Testis (tissue), 2 donors: ENCODE measurements at regions not wholly inside any gene's neighbourhood (a gene's known extent, or its start where the extent isn't known, plus 50 kb on each side); places are given as distances from the start of the nearest gene placed in this dataset.
"Not testable (repeated sequence)": the region's sequence is repeated elsewhere in the genome, so short reads cannot be mapped to it uniquely, and the experiment has no call there.

Experiments used
- DNase-seq: peaks from one replicate; pipeline ENCODE4 v3.0.0-alpha.2; 2019
- H3K27ac ChIP-seq, 2 donors: fragments of 200-600 bp; sonication (generic); one replicate each; pipeline ENCODE4 v1.5.1; 2019
- H3K27me3 ChIP-seq: fragments of 200-600 bp; sonication (generic); one replicate; pipeline ENCODE4 v1.5.1; 2019
- H3K36me3 ChIP-seq: fragments of 200-600 bp; sonication (generic); one replicate; pipeline ENCODE4 v1.5.1; 2017; ENCODE audit warnings: low read depth; ENCODE audit errors: missing control alignments
- H3K4me1 ChIP-seq: fragments of 200-600 bp; sonication (generic); one replicate; pipeline ENCODE4 v1.5.1; 2019
- H3K4me3 ChIP-seq, 2 donors: fragments of 200-600 bp; sonication (generic); one replicate each; pipeline ENCODE4 v1.5.1; 2017 to 2019
- H3K9me3 ChIP-seq: fragments of 200-600 bp; sonication (generic); one replicate; pipeline ENCODE4 v1.5.1; 2017
- POLR2A ChIP-seq: fragments of 450-650 bp; IDR thresholded peaks from one replicate; pipeline ENCODE4 v1.6.1; 2017; ENCODE audit warnings: antibody characterized with exemption, mild to moderate bottlenecking, moderate library complexity
- WGBS, 2 donors: methylation state at CpG; one replicate each; pipeline ENCODE4 v1.1.5; 2018; 5-methylcytosine and 5-hydroxymethylcytosine counted together
- intact Hi-C: fragments of 100-400 bp; cut with DNase I; formaldehyde crosslinking; loops from one replicate; pipeline ENCODE4 v1.15.1; 2023; ENCODE audit warnings: low total_unique reads
- TF ChIP-seq, protein P1 (sequence below), 3 experiments: fragments of 450-650 bp in 2 of 3; fragments of 200-600 bp in 1 of 3; sonication (generic) in 1 of 3; IDR thresholded peaks; one replicate each; pipeline ENCODE4 v1.5.1; 2016 to 2019; ENCODE audit warnings: antibody characterized with exemption in 3 of 3, mild to moderate bottlenecking in 2 of 3, moderate library complexity in 1 of 3

DNA sequence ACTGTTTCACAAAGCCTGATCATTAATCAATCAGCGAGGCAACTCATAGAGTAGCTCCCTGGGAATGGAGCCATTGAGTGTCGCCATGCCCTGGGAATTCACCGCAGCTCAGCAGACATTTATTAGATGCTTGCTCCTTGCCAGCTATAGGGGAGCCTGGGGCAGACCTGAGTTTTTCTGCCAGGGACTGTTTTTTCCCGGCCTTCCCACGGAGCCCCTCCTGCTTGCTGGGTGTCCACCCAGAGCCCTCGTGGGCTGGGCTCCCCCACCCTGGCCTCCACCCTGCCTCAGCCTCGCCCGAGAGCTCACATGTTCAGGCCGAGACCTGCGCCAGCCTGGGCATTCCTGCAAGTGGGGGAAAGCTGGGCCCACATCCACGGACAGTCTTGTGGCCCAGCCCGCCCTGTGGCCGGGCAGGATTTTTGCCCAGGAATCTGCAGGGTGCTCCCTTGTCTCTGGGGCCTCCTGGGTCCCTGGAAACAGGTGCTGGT is 64.9 kb downstream of the SMIM38 start:
- DNase-seq = peak; percentile 7
- WGBS, 2 donors = 93 to 97% methylated on average over 13 of the region's 13 CpGs
- Histone ChIP-seq H3K4me1 (no peaks in the 10 kb centered on the region), H3K4me3 (no peak overlapping the region), H3K36me3 (no peaks in the 10 kb centered on the region), H3K9me3 (no peaks in the 10 kb centered on the region), H3K27me3 (no peaks in the 10 kb centered on the region), H3K27ac (no peak overlapping the region)
- intact Hi-C loops = no loop called here
- TF ChIP-seq, protein P1, sequence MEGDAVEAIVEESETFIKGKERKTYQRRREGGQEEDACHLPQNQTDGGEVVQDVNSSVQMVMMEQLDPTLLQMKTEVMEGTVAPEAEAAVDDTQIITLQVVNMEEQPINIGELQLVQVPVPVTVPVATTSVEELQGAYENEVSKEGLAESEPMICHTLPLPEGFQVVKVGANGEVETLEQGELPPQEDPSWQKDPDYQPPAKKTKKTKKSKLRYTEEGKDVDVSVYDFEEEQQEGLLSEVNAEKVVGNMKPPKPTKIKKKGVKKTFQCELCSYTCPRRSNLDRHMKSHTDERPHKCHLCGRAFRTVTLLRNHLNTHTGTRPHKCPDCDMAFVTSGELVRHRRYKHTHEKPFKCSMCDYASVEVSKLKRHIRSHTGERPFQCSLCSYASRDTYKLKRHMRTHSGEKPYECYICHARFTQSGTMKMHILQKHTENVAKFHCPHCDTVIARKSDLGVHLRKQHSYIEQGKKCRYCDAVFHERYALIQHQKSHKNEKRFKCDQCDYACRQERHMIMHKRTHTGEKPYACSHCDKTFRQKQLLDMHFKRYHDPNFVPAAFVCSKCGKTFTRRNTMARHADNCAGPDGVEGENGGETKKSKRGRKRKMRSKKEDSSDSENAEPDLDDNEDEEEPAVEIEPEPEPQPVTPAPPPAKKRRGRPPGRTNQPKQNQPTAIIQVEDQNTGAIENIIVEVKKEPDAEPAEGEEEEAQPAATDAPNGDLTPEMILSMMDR (IDR thresholded peaks at IDR 0.05) = no peak
- TF ChIP-seq POLR2A = no peak

DNA sequence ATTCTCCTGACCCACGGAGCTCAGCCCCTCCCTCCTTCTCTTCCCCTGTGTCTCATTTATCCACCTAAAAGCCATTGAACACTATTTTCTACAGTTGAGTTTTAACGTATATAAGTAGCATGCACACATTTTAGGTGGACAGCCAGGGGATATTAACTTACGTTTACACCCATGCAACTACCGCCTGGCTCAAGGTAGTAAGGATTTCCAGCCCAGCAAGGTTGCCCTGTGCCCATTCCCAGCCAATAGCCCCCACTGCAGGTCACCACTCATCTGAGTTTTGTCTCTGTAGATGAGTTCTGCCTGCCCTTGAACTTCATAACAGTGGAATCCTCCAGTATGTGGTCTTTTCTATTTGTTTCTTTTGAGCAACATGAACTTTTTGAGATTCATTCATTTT is 65.4 kb downstream of the SMIM38 start:
- no peak overlapping the region for H3K27ac ChIP-seq
- H3K36me3 ChIP-seq = no peaks in the 10 kb centered on the region
- H3K4me1 ChIP-seq = no peaks in the 10 kb centered on the region
- no peaks in the 10 kb centered on the region for H3K9me3 ChIP-seq
- H3K4me3 ChIP-seq = no peak overlapping the region
- intact Hi-C loops = no loop called here
- 83 to 86% methylated on average over 4 of the region's 4 CpGs for WGBS, 2 donors
- no peak for DNase-seq
- TF ChIP-seq, protein P1 (IDR thresholded peaks at IDR 0.05) = no peak
- TF ChIP-seq POLR2A = no peak
- no peaks in the 10 kb centered on the region for H3K27me3 ChIP-seq

DNA sequence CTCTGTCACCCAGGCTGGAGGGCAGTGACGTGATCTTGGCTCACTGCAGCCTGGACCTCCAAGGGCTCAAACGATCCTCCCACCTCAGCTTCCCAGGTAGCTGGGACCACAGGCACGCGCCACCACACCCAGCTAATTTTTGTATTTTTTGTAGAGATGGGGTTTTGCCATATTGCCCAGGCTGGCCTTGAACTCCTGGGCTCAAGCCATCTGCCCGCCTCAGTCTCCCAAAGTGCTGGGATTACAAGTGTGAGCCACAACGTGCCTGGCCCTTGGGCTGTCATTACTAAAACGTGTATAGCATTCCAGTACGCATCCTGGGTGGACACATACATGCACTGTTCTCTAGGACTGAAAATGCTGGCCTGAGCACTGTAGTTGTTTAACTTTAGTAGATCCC is 65.9 kb downstream of the SMIM38 start:
- H3K27me3 ChIP-seq, H3K27ac ChIP-seq, H3K9me3 ChIP-seq, H3K4me1 ChIP-seq, intact Hi-C loops, H3K36me3 ChIP-seq, H3K4me3 ChIP-seq: not testable (repeated sequence)
- WGBS, 2 donors = 81 to 83% methylated on average over 8 of the region's 8 CpGs
- peak; percentile 8 for DNase-seq

DNA sequence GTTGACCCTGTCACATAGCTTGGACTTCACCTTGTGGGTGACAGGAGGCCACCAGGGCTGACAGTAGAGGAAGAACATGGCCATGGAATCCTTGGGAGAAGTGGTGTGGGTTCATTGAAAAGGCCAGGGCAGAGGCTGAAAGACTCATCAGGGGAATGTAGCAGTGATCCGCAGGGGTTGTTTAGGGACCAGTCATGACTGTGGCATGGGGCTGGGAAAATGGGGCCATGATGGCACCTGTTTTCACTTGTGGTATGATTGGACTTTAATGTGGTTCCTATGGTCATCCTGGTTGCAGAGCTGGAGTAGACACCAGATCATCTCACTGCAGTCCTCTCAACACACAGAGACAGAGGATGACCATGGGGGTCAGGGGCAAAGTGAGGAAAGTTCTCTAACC is 66.7 kb upstream of the MYEOV start:
- 93 to 94% methylated on average over 1 of the region's 1 CpG for WGBS, 2 donors
- H3K4me1 ChIP-seq = no peaks in the 10 kb centered on the region
- no peak overlapping the region for H3K27ac ChIP-seq
- intact Hi-C loops = no loop called here
- H3K9me3 ChIP-seq = no peaks in the 10 kb centered on the region
- H3K36me3 ChIP-seq = no peaks in the 10 kb centered on the region
- H3K27me3 ChIP-seq = no peaks in the 10 kb centered on the region
- TF ChIP-seq, protein P1 (IDR thresholded peaks at IDR 0.05) = no peak
- TF ChIP-seq POLR2A = no peak
- H3K4me3 ChIP-seq = no peak overlapping the region
- DNase-seq = no peak

DNA sequence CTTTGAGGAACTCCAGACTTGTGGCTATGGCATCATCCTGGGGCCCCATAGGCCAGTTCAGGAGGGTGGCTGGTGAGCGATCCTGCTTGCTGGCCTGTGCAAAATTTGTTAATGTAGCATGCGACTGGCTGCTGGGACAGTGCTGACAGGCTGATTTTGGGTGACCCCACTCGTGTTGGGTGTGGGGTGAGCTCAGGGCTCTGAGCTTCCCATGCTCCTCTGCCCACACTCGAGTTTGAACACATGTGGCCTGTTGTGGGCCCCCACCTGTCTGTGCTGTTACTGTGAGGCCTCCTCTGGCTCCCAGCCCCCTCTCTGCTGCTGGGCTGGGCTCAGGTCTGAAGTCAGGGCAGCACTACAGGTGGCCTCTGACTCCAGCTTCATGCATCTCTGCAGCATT is 64.4 kb upstream of the MYEOV start:
- no peaks in the 10 kb centered on the region for H3K9me3 ChIP-seq
- TF ChIP-seq, protein P1 (IDR thresholded peaks at IDR 0.05) = no peak
- no peak for TF ChIP-seq POLR2A
- H3K27ac ChIP-seq = no peak overlapping the region
- intact Hi-C loops = no loop called here
- no peaks in the 10 kb centered on the region for H3K27me3 ChIP-seq
- H3K4me3 ChIP-seq = no peak overlapping the region
- no peaks in the 10 kb centered on the region for H3K36me3 ChIP-seq
- H3K4me1 ChIP-seq = no peaks in the 10 kb centered on the region
- DNase-seq = peak; percentile 4
- WGBS, 2 donors = 92 to 93% methylated on average over 3 to 4 of the region's 4 CpGs
